Loucy (cell line): ENCODE measurements at regions not wholly inside any gene's neighbourhood (a gene's known extent, or its start where the extent isn't known, plus 50 kb on each side); places are given as distances from the start of the nearest gene placed in this dataset.

Source experiments
- H2AFZ ChIP-seq: fragments of 200-600 bp; sonication (generic); 2 replicates; pipeline ENCODE4 v1.6.0; 2016; ENCODE audit warnings: antibody characterized with exemption, mild to moderate bottlenecking, low read length, moderate library complexity
- H3F3A ChIP-seq: fragments of 200-600 bp; 2 replicates; pipeline ENCODE4 v1.6.0; 2016; ENCODE audit warnings: antibody characterized with exemption, low read depth, mild to moderate bottlenecking
- H3K27me3 ChIP-seq: fragments of 200-600 bp; sonication (generic); 2 replicates; pipeline ENCODE4 v1.6.1; 2014; ENCODE audit warnings: low read length, mild to moderate bottlenecking; ENCODE audit not compliant: insufficient read depth, poor library complexity, severe bottlenecking
- H3K36me3 ChIP-seq: fragments of 200-600 bp; sonication (generic); 2 replicates; pipeline ENCODE4 v1.6.1; 2016; ENCODE audit warnings: low read length; ENCODE audit not compliant: insufficient read depth
- H3K4me1 ChIP-seq: fragments of 200-600 bp; sonication (generic); 2 replicates; pipeline ENCODE4 v1.5.1; 2014; ENCODE audit warnings: low read length, mild to moderate bottlenecking; ENCODE audit not compliant: insufficient read depth, poor library complexity, severe bottlenecking
- H3K4me2 ChIP-seq: fragments of 200-600 bp; sonication (generic); 2 replicates; pipeline ENCODE4 v1.6.0; 2014; ENCODE audit warnings: antibody characterized with exemption, low read length, low read depth, mild to moderate bottlenecking; ENCODE audit not compliant: poor library complexity, severe bottlenecking
- H3K4me3 ChIP-seq: fragments of 200-600 bp; sonication (generic); 2 replicates; pipeline ENCODE4 v1.5.1; 2014; ENCODE audit warnings: low read length, mild to moderate bottlenecking, mixed read lengths; ENCODE audit not compliant: poor library complexity, severe bottlenecking
- H3K79me2 ChIP-seq: fragments of 200-600 bp; sonication (generic); 2 replicates; pipeline ENCODE4 v1.6.1; 2014; ENCODE audit warnings: low read length; ENCODE audit not compliant: insufficient read depth
- H3K9ac ChIP-seq: fragments of 200-600 bp; sonication (generic); 2 replicates; pipeline ENCODE4 v1.6.0; 2014; ENCODE audit warnings: mild to moderate bottlenecking, low read depth, low read length, moderate library complexity; ENCODE audit not compliant: poor library complexity, severe bottlenecking
- H3K9me2 ChIP-seq: fragments of 200-600 bp; sonication (generic); replicated peaks from 2 replicates; pipeline ENCODE4 v1.6.1; 2016; ENCODE audit warnings: low read depth, low read length, mixed read lengths
- H3K9me3 ChIP-seq: fragments of 200-600 bp; sonication (generic); 2 replicates; pipeline ENCODE4 v1.6.1; 2014; ENCODE audit warnings: mild to moderate bottlenecking, antibody characterized with exemption, low read length, low read depth; ENCODE audit not compliant: insufficient read depth
- H4K20me1 ChIP-seq: fragments of 200-600 bp; sonication (generic); 2 replicates; pipeline ENCODE4 v1.6.0; 2014; ENCODE audit warnings: antibody characterized with exemption, low read length, mild to moderate bottlenecking; ENCODE audit not compliant: insufficient read depth, poor library complexity, severe bottlenecking
- CTCF ChIP-seq: fragments of 200-600 bp; sonication (generic); conservative IDR thresholded peaks from 2 replicates; pipeline ENCODE4 v1.5.1; 2014; ENCODE audit warnings: mild to moderate bottlenecking, antibody characterized with exemption, low read length
- EZH2phosphoT487 ChIP-seq: fragments of 200-600 bp; IDR thresholded peaks from 2 replicates; pipeline ENCODE4 v1.6.1; 2018; ENCODE audit warnings: antibody characterized with exemption, mild to moderate bottlenecking, moderate library complexity, borderline replicate concordance

GRCh38 chr19:31648347-31648746, 299.1 kb upstream of the TSHZ3 start:
- Histone ChIP-seq H2AFZ (no peak overlapping the region), H3K9me2 (no peaks in the 10 kb centered on the region), H3K4me2 (no peak overlapping the region)

GRCh38 chr19:31656507-31656906, 307.3 kb upstream of the TSHZ3 start:
- no peaks in the 10 kb centered on the region for H3K36me3 ChIP-seq
- no peaks in the 10 kb centered on the region for H4K20me1 ChIP-seq
- no peaks in the 10 kb centered on the region for H3K79me2 ChIP-seq
- TF ChIP-seq EZH2phosphoT487, result no peak
- no peak for TF ChIP-seq CTCF
- no peaks in the 10 kb centered on the region for H3K4me1 ChIP-seq
- H3K4me3 ChIP-seq, result no peak overlapping the region
- H3K9ac ChIP-seq, result no peak overlapping the region
- no peaks in the 10 kb centered on the region for H3K27me3 ChIP-seq
- no peak overlapping the region for H2AFZ ChIP-seq
- no peaks in the 10 kb centered on the region for H3K9me2 ChIP-seq
- peaks cover 6% of the 10 kb centered on the region; the same call in 1 of the 2 replicates for H3K9me3 ChIP-seq
- H3K4me2 ChIP-seq, result no peak overlapping the region
- no peaks in the 10 kb centered on the region for H3F3A ChIP-seq

More at GRCh38 chr19:31648347-31648746, 299.1 kb upstream of the TSHZ3 start:
- Histone ChIP-seq H3K4me3 (no peak overlapping the region), H3K4me1 (no peaks in the 10 kb centered on the region), H3K27me3 (no peaks in the 10 kb centered on the region), H3K36me3 (no peaks in the 10 kb centered on the region), H3K9ac (no peak overlapping the region), H3K79me2 (no peaks in the 10 kb centered on the region), H4K20me1 (no peaks in the 10 kb centered on the region), H3F3A (no peaks in the 10 kb centered on the region), H3K9me3 (0 out of 2 replicates have a peak, but pooled peaks cover 7% of the 10 kb centered on the region)
- TF ChIP-seq EZH2phosphoT487 (no peak), CTCF (no peak)

- Histone ChIP-seq H3K9me3 (peaks cover 3% of the 10 kb centered on the region; the same call in 1 of the 2 replicates), H3K27me3 (no peaks in the 10 kb centered on the region), H3K9me2 (no peaks in the 10 kb centered on the region), H3K79me2 (no peaks in the 10 kb centered on the region), H3K9ac (no peak overlapping the region), H4K20me1 (no peaks in the 10 kb centered on the region), H2AFZ (no peak overlapping the region), H3F3A (no peaks in the 10 kb centered on the region), H3K36me3 (no peaks in the 10 kb centered on the region), H3K4me1 (no peaks in the 10 kb centered on the region), H3K4me2 (no peak overlapping the region), H3K4me3 (no peak overlapping the region)
- TF ChIP-seq EZH2phosphoT487 (no peak), CTCF (no peak)
Measured at GRCh38 chr19:31658993-31659896, 310.0 kb upstream of the TSHZ3 start.
